PC-3 (cell line): ENCODE measurements at regions not wholly inside any gene's neighbourhood (a gene's known extent, or its start where the extent isn't known, plus 50 kb on each side); places are given as distances from the start of the nearest gene placed in this dataset.

Experiments used
- ATAC-seq: fragments of 200-7000 bp; cut with Tn5 transposase; 2 replicates; pipeline ENCODE4 v1.9.1; 2020; ENCODE audit warnings: mild to moderate bottlenecking, moderate library complexity
- BruUV-seq: library from RNA; stranded (reverse); fragments of 400-500 nt; replicated peaks from 2 replicates; lab custom pipeline; 2021; lab: Mats Ljungman, UMichigan
- CTCF ChIA-PET: fragments of 300-600 bp; sonication (Branson Sonifier 250); formaldehyde crosslinking; loops from one replicate; lab custom pipeline; 2022; ENCODE audit warnings: antibody characterized with exemption; lab: Charles Lee
- POLR2A ChIA-PET: fragments of 300-600 bp; sonication (Branson Sonifier 250); formaldehyde crosslinking; loops from one replicate; lab custom pipeline; 2022; ENCODE audit warnings: antibody characterized with exemption; ENCODE audit not compliant: unreplicated experiment; lab: Charles Lee
- DNase-seq: peaks from one replicate; pipeline ENCODE4 v3.0.0-alpha.2; 2015
- H2AFZ ChIP-seq: fragments of 300-600 bp; sonication (generic); 2 replicates; pipeline ENCODE4 v1.6.0; 2016; ENCODE audit warnings: antibody characterized with exemption, low read length
- H3F3A ChIP-seq: fragments of 300-600 bp; sonication (generic); one replicate; pipeline ENCODE4 v1.6.0; 2017; ENCODE audit warnings: antibody characterized with exemption, low read length, control low read depth, mild to moderate bottlenecking; ENCODE audit not compliant: unreplicated experiment
- H3K27ac ChIP-seq: fragments of 300-600 bp; sonication (generic); 2 replicates; pipeline ENCODE4 v1.5.1; 2016; ENCODE audit warnings: mild to moderate bottlenecking, low read length
- H3K27me3 ChIP-seq: fragments of 300-600 bp; sonication (generic); 2 replicates; pipeline ENCODE4 v1.6.1; 2016; ENCODE audit warnings: low read length, mixed read lengths
- H3K36me3 ChIP-seq: fragments of 300-600 bp; sonication (generic); 2 replicates; pipeline ENCODE4 v1.6.1; 2016; ENCODE audit warnings: low read depth, mixed run types, low read length, mixed read lengths
- H3K4me1 ChIP-seq: fragments of 300-600 bp; sonication (generic); 2 replicates; pipeline ENCODE4 v1.5.1; 2016; ENCODE audit warnings: low read length; ENCODE audit not compliant: insufficient read depth
- H3K4me2 ChIP-seq: fragments of 300-600 bp; sonication (generic); 2 replicates; pipeline ENCODE4 v1.6.0; 2016; ENCODE audit warnings: low read length
- H3K4me3 ChIP-seq: fragments of 300-600 bp; sonication (generic); 2 replicates; pipeline ENCODE4 v1.5.1; 2016; ENCODE audit warnings: mild to moderate bottlenecking, low read length, mixed read lengths
- H3K79me2 ChIP-seq: fragments of 300-600 bp; sonication (generic); 2 replicates; pipeline ENCODE4 v1.6.1; 2017; ENCODE audit warnings: low read length, mixed read lengths
- H3K9ac ChIP-seq: fragments of 300-600 bp; sonication (generic); 2 replicates; pipeline ENCODE4 v1.6.0; 2016; ENCODE audit warnings: mild to moderate bottlenecking, low read length
- H3K9me2 ChIP-seq: fragments of 300-600 bp; sonication (generic); replicated peaks from 2 replicates; pipeline ENCODE4 v1.6.1; 2016; ENCODE audit warnings: mixed run types, low read length, mixed read lengths
- H3K9me3 ChIP-seq: fragments of 300-600 bp; sonication (generic); 2 replicates; pipeline ENCODE4 v1.6.1; 2016; ENCODE audit warnings: low read length, mixed read lengths
- H4K20me1 ChIP-seq: fragments of 300-600 bp; sonication (generic); 2 replicates; pipeline ENCODE4 v1.6.1; 2016; ENCODE audit warnings: low read length, mixed read lengths
- CTCF ChIP-seq: fragments of 300-600 bp; sonication (generic); conservative IDR thresholded peaks from 2 replicates; pipeline ENCODE4 v1.5.1; 2017; ENCODE audit warnings: antibody characterized with exemption, low read depth, mild to moderate bottlenecking, low read length
- EZH2 ChIP-seq: fragments of 300-600 bp; sonication (generic); IDR thresholded peaks from one replicate; pipeline ENCODE4 v1.6.1; 2017; ENCODE audit warnings: antibody characterized with exemption, mild to moderate bottlenecking, low read length; ENCODE audit not compliant: unreplicated experiment
- EZH2phosphoT487 ChIP-seq: fragments of 300-600 bp; sonication (generic); IDR thresholded peaks from 2 replicates; pipeline ENCODE4 v1.6.1; 2018; ENCODE audit warnings: mild to moderate bottlenecking, antibody characterized with exemption, low read length, borderline replicate concordance
- intact Hi-C: fragments of 100-400 bp; cut with micrococcal nuclease; formaldehyde crosslinking; loops from 2 replicates; pipeline ENCODE4 v1.9.0; 2023

- TF ChIP-seq EZH2 (no peak), CTCF (no peak), EZH2phosphoT487 (no peak)
- Histone ChIP-seq H3K79me2 (no peaks in the 10 kb centered on the region), H3K9ac (no peak overlapping the region), H3K9me2 (no peaks in the 10 kb centered on the region), H4K20me1 (no peaks in the 10 kb centered on the region), H3K4me1 (peaks cover 12% of the 10 kb centered on the region), H3K9me3 (no peaks in the 10 kb centered on the region), H3K27me3 (no peaks in the 10 kb centered on the region), H3F3A (no peaks in the 10 kb centered on the region), H2AFZ (no peak overlapping the region), H3K27ac (no peak overlapping the region), H3K4me2 (no peak overlapping the region), H3K4me3 (no peak overlapping the region), H3K36me3 (no peaks in the 10 kb centered on the region)
- BruUV-seq, result no TSS peak
- POLR2A ChIA-PET, result no interaction called here
- no peak for DNase-seq
- no peak for ATAC-seq
- CTCF ChIA-PET, result no interaction called here
- intact Hi-C loops, result no loop called here
These were observed 293.8 kb downstream of the ABCC12 start for GRCh38 chr16:47861999-47862398.

- Histone ChIP-seq H3K4me2 (no peak overlapping the region), H3K36me3 (no peaks in the 10 kb centered on the region), H3F3A (no peaks in the 10 kb centered on the region), H3K9me2 (no peaks in the 10 kb centered on the region), H3K9ac (no peak overlapping the region), H4K20me1 (no peaks in the 10 kb centered on the region), H3K4me3 (no peak overlapping the region), H2AFZ (no peak overlapping the region), H3K9me3 (no peaks in the 10 kb centered on the region), H3K27me3 (no peaks in the 10 kb centered on the region), H3K79me2 (no peaks in the 10 kb centered on the region), H3K4me1 (no peaks in the 10 kb centered on the region), H3K27ac (no peak overlapping the region)
- ChIA-PET POLR2A (no interaction called here), CTCF (no interaction called here)
- DNase-seq (no peak), ATAC-seq (no peak)
- intact Hi-C loops, result no loop called here
- no peak for TF ChIP-seq EZH2
- TF ChIP-seq EZH2phosphoT487, result no peak
- no peak for TF ChIP-seq CTCF
- BruUV-seq, result no TSS peak
These were observed 297.3 kb downstream of the ABCC12 start for GRCh38 chr16:47858333-47858982.

- no peaks in the 10 kb centered on the region for H3K9me2 ChIP-seq
- no TSS peak for BruUV-seq
- H3K9ac ChIP-seq, result no peak overlapping the region
- H3K4me2 ChIP-seq, result no peak overlapping the region
- H4K20me1 ChIP-seq, result no peaks in the 10 kb centered on the region
- no peaks in the 10 kb centered on the region for H3K9me3 ChIP-seq
- intact Hi-C loops, result no loop called here
- ATAC-seq (no peak), DNase-seq (no peak)
- no peaks in the 10 kb centered on the region for H3K27me3 ChIP-seq
- no peaks in the 10 kb centered on the region for H3K36me3 ChIP-seq
- POLR2A ChIA-PET, result no interaction called here
- H3K79me2 ChIP-seq, result no peaks in the 10 kb centered on the region
- CTCF ChIA-PET, result no interaction called here
- H3F3A ChIP-seq, result no peaks in the 10 kb centered on the region
- no peak overlapping the region for H3K4me3 ChIP-seq
- no peak for TF ChIP-seq EZH2
- TF ChIP-seq EZH2phosphoT487, result no peak
- TF ChIP-seq CTCF, result no peak
- no peak overlapping the region for H3K27ac ChIP-seq
- no peaks in the 10 kb centered on the region for H3K4me1 ChIP-seq
- no peak overlapping the region for H2AFZ ChIP-seq
These were observed 300.4 kb downstream of the ABCC12 start for GRCh38 chr16:47855431-47855830.
